Parathyroid adenoma (tissue), 2 donors: ENCODE measurements at regions not wholly inside any gene's neighbourhood (a gene's known extent, or its start where the extent isn't known, plus 50 kb on each side); places are given as distances from the start of the nearest gene placed in this dataset.
A peak's percentile ranks its signal among the peaks of the same experiment; 100 is the strongest.

Experiments
- H2AFZ ChIP-seq: fragments of 300-600 bp; sonication (generic); one replicate; pipeline ENCODE4 v1.7.0; 2017; ENCODE audit warnings: antibody characterized with exemption, mild to moderate bottlenecking
- H3K27ac ChIP-seq: fragments of 300-600 bp; sonication (generic); one replicate; pipeline ENCODE4 v1.7.0; 2017
- H3K27me3 ChIP-seq: fragments of 300-600 bp; sonication (generic); one replicate; pipeline ENCODE4 v1.7.0; 2017; ENCODE audit warnings: low read length; ENCODE audit not compliant: control insufficient read depth, insufficient read depth
- H3K36me3 ChIP-seq: fragments of 300-600 bp; sonication (generic); one replicate; pipeline ENCODE4 v1.7.0; 2017; ENCODE audit warnings: low read length; ENCODE audit not compliant: control insufficient read depth, insufficient read depth
- H3K4me1 ChIP-seq: fragments of 300-600 bp; sonication (generic); one replicate; pipeline ENCODE4 v1.7.0; 2017; ENCODE audit warnings: control low read depth
- H3K4me2 ChIP-seq: fragments of 300-600 bp; sonication (generic); one replicate; pipeline ENCODE4 v1.7.0; 2017; ENCODE audit warnings: low read length
- H3K4me3 ChIP-seq: fragments of 300-600 bp; sonication (generic); one replicate; pipeline ENCODE4 v1.7.0; 2017; ENCODE audit warnings: low read depth, low read length
- H3K79me2 ChIP-seq: fragments of 300-600 bp; sonication (generic); one replicate; pipeline ENCODE4 v1.7.0; 2017; ENCODE audit warnings: control low read depth
- H3K9ac ChIP-seq: fragments of 300-600 bp; sonication (generic); one replicate; pipeline ENCODE4 v1.7.0; 2017; ENCODE audit warnings: mild to moderate bottlenecking
- H3K9me3 ChIP-seq: fragments of 300-600 bp; sonication (generic); one replicate; pipeline ENCODE4 v1.7.0; 2017; ENCODE audit warnings: low read length; ENCODE audit not compliant: control insufficient read depth
- TF ChIP-seq, protein P1 (sequence below): fragments of 300-600 bp; sonication (generic); IDR thresholded peaks from one replicate; pipeline ENCODE4 v1.7.0; 2017; ENCODE audit warnings: antibody characterized with exemption, mild to moderate bottlenecking
- donor health status: primary hyperparathyroidism.

GRCh38 chr14:71734076-71734475, 198.2 kb upstream of the RGS6 start:
- Histone ChIP-seq H3K36me3 (no peaks in the 10 kb centered on the region), H3K27me3 (no peaks in the 10 kb centered on the region), H2AFZ (no peak overlapping the region), H3K4me3 (no peak overlapping the region), H3K4me1 (no peaks in the 10 kb centered on the region), H3K4me2 (no peak overlapping the region), H3K27ac (no peak overlapping the region), H3K9me3 (no peaks in the 10 kb centered on the region), H3K79me2 (no peaks in the 10 kb centered on the region), H3K9ac (no peak overlapping the region)
- TF ChIP-seq, protein P1, sequence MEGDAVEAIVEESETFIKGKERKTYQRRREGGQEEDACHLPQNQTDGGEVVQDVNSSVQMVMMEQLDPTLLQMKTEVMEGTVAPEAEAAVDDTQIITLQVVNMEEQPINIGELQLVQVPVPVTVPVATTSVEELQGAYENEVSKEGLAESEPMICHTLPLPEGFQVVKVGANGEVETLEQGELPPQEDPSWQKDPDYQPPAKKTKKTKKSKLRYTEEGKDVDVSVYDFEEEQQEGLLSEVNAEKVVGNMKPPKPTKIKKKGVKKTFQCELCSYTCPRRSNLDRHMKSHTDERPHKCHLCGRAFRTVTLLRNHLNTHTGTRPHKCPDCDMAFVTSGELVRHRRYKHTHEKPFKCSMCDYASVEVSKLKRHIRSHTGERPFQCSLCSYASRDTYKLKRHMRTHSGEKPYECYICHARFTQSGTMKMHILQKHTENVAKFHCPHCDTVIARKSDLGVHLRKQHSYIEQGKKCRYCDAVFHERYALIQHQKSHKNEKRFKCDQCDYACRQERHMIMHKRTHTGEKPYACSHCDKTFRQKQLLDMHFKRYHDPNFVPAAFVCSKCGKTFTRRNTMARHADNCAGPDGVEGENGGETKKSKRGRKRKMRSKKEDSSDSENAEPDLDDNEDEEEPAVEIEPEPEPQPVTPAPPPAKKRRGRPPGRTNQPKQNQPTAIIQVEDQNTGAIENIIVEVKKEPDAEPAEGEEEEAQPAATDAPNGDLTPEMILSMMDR = no peak

- TF ChIP-seq, protein P1 = no peak
- no peaks in the 10 kb centered on the region for H3K9me3 ChIP-seq
- no peak overlapping the region for H2AFZ ChIP-seq
- no peaks in the 10 kb centered on the region for H3K36me3 ChIP-seq
- no peak overlapping the region for H3K4me2 ChIP-seq
- H3K4me3 ChIP-seq = no peak overlapping the region
- no peak overlapping the region for H3K9ac ChIP-seq
- H3K27ac ChIP-seq = no peak overlapping the region
- no peaks in the 10 kb centered on the region for H3K4me1 ChIP-seq
- no peaks in the 10 kb centered on the region for H3K79me2 ChIP-seq
- H3K27me3 ChIP-seq = no peaks in the 10 kb centered on the region
Measured at GRCh38 chr14:71734885-71735284, 197.3 kb upstream of the RGS6 start.

GRCh38 chr14:71737760-71738159, 194.5 kb upstream of the RGS6 start:
- H3K4me3 ChIP-seq = no peak overlapping the region
- H3K36me3 ChIP-seq = no peaks in the 10 kb centered on the region
- no peak overlapping the region for H2AFZ ChIP-seq
- H3K27ac ChIP-seq = no peak overlapping the region
- no peaks in the 10 kb centered on the region for H3K9me3 ChIP-seq
- H3K27me3 ChIP-seq = no peaks in the 10 kb centered on the region
- peaks cover 6% of the 10 kb centered on the region for H3K4me1 ChIP-seq
- no peak overlapping the region for H3K9ac ChIP-seq
- TF ChIP-seq, protein P1 = no peak
- H3K4me2 ChIP-seq = no peak overlapping the region
- no peaks in the 10 kb centered on the region for H3K79me2 ChIP-seq

- no peak overlapping the region for H3K9ac ChIP-seq
- H3K79me2 ChIP-seq = no peaks in the 10 kb centered on the region
- H3K27me3 ChIP-seq = no peaks in the 10 kb centered on the region
- H3K4me2 ChIP-seq = peak overlapping the region; percentile 40
- TF ChIP-seq, protein P1 = no peak
- H3K36me3 ChIP-seq = no peaks in the 10 kb centered on the region
- no peaks in the 10 kb centered on the region for H3K9me3 ChIP-seq
- no peak overlapping the region for H3K4me3 ChIP-seq
- H3K27ac ChIP-seq = no peak overlapping the region
- H3K4me1 ChIP-seq = peaks cover 6% of the 10 kb centered on the region
- peak overlapping the region; percentile 7 for H2AFZ ChIP-seq
Measured at GRCh38 chr14:71739273-71739990, 192.8 kb upstream of the RGS6 start.

DNA sequence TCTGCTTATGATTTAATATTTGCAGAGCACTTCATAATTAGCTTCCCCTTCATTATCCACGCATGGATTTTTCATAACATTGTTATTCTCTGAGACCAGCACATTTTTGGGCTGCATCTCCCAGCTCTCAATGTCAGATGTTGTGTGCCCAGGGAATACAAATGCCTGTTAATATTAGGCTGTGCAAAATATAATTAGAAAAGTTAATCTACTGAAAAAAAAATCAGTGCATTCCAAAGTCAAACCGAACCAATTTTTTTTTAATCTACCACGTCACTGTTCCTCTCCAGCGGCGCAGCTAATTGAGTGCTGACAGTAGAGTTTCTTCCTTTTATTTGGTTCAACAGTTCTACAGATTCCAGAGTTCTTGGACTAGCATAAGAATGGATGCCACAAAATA, 191.0 kb upstream of the RGS6 start:
- Histone ChIP-seq H3K9ac (no peak overlapping the region), H3K4me2 (no peak overlapping the region), H3K9me3 (no peaks in the 10 kb centered on the region), H3K27ac (no peak overlapping the region), H3K79me2 (no peaks in the 10 kb centered on the region), H3K4me1 (peaks cover 6% of the 10 kb centered on the region), H3K36me3 (no peaks in the 10 kb centered on the region), H3K27me3 (no peaks in the 10 kb centered on the region), H3K4me3 (no peak overlapping the region), H2AFZ (no peak overlapping the region)
- TF ChIP-seq, protein P1 = no peak
